ENCODE measurements at regions not wholly inside any gene's neighbourhood (a gene's known extent, or its start where the extent isn't known, plus 50 kb on each side); places are given as distances from the start of the nearest gene placed in this dataset.

DNA sequence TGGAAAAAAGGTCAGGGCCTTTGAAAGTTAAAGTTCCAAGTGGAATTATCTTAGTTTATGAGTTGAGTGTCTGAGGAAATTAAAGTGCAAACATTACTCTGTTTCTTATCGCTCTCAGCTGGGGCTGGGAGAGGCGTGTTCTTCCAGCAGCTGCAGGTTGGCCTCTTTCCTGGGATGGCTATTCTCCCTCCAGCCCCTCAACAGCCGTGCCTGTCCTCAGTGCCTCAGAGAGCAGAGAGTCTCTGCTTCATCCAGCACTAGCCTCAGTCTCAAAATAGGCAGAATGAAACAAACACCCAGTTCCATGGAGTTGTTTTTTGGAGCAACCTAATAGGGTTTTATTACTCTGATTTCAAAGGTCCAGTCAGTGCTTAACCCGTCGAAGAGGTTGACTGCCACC lies 298.1 kb downstream of the GALR1 start:
- TF ChIP-seq, protein P1, sequence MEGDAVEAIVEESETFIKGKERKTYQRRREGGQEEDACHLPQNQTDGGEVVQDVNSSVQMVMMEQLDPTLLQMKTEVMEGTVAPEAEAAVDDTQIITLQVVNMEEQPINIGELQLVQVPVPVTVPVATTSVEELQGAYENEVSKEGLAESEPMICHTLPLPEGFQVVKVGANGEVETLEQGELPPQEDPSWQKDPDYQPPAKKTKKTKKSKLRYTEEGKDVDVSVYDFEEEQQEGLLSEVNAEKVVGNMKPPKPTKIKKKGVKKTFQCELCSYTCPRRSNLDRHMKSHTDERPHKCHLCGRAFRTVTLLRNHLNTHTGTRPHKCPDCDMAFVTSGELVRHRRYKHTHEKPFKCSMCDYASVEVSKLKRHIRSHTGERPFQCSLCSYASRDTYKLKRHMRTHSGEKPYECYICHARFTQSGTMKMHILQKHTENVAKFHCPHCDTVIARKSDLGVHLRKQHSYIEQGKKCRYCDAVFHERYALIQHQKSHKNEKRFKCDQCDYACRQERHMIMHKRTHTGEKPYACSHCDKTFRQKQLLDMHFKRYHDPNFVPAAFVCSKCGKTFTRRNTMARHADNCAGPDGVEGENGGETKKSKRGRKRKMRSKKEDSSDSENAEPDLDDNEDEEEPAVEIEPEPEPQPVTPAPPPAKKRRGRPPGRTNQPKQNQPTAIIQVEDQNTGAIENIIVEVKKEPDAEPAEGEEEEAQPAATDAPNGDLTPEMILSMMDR (optimal IDR thresholded peaks at IDR 0.05 in 1 of 3, IDR thresholded peaks at IDR 0.05 in 1 of 3, conservative IDR thresholded peaks at IDR 0.05 in 1 of 3; ENCODE audit: extremely low read depth in 1 of 3, insufficient read depth in 2 of 3, low read length in 3 of 3), result no peak
- TF ChIP-seq EZH2 (IDR thresholded peaks at IDR 0.05; ENCODE audit: low read length), result no peak

Data from keratinocyte (primary cell).